ENCODE measurements at regions not wholly inside any gene's neighbourhood (a gene's known extent, or its start where the extent isn't known, plus 50 kb on each side); places are given as distances from the start of the nearest gene placed in this dataset.

- no peak for DNase-seq (ENCODE audit: low read depth)
Measured at GRCh38 chr21:43332861-43333297, 94.1 kb downstream of the SIK1 start.

GRCh38 chr21:43331962-43332828, 94.7 kb downstream of the SIK1 start:
- no peak for DNase-seq (ENCODE audit: low read depth)

GRCh38 chr21:43331111-43331961, 95.6 kb downstream of the SIK1 start:
- DNase-seq (ENCODE audit: low read depth), result no peak

GRCh38 chr21:43330306-43330881, 96.5 kb downstream of the SIK1 start:
- no peak for DNase-seq (ENCODE audit: low read depth)

- DNase-seq (ENCODE audit: low read depth), result no peak
Measured at GRCh38 chr21:43329711-43330269, 97.1 kb downstream of the SIK1 start.

- no peak for DNase-seq (ENCODE audit: low read depth)
Measured at GRCh38 chr21:43328958-43329691, 97.8 kb downstream of the SIK1 start.

- no peak for DNase-seq (ENCODE audit: low read depth)
Measured at GRCh38 chr21:43328185-43328957, 98.6 kb downstream of the SIK1 start.

- DNase-seq (ENCODE audit: low read depth), result no peak
Measured at GRCh38 chr21:43325968-43326715, 100.8 kb downstream of the SIK1 start.

- DNase-seq (ENCODE audit: low read depth), result no peak
Measured at GRCh38 chr21:43325036-43325435, 101.9 kb downstream of the SIK1 start.

- no peak for DNase-seq (ENCODE audit: low read depth)
Measured at GRCh38 chr21:43324596-43324995, 102.3 kb downstream of the SIK1 start.

GRCh38 chr21:43323244-43324005, 103.5 kb downstream of the SIK1 start:
- no peak for DNase-seq (ENCODE audit: low read depth)

GRCh38 chr21:43322805-43323204, 104.1 kb downstream of the SIK1 start:
- DNase-seq (ENCODE audit: low read depth), result no peak

GRCh38 chr21:43322311-43322710, 104.6 kb downstream of the SIK1 start:
- no peak for DNase-seq (ENCODE audit: low read depth)

- no peak for DNase-seq (ENCODE audit: low read depth)
Measured at GRCh38 chr21:43321611-43322010, 105.3 kb downstream of the SIK1 start.

GRCh38 chr21:43321111-43321510, 105.8 kb downstream of the SIK1 start:
- peak; percentile 22 for DNase-seq (ENCODE audit: low read depth)

- DNase-seq (ENCODE audit: low read depth), result no peak
Measured at GRCh38 chr21:43320526-43320925, 106.4 kb downstream of the SIK1 start.

GRCh38 chr21:43318841-43319781, 107.8 kb downstream of the SIK1 start:
- no peak for DNase-seq (ENCODE audit: low read depth)

GRCh38 chr21:43318368-43318767, 108.6 kb downstream of the SIK1 start:
- DNase-seq (ENCODE audit: low read depth), result no peak

Measured in renal cortical epithelial cell (primary cell).